Loucy (cell line): ENCODE measurements at regions not wholly inside any gene's neighbourhood (a gene's known extent, or its start where the extent isn't known, plus 50 kb on each side); places are given as distances from the start of the nearest gene placed in this dataset.

Experiments used
- H2AFZ ChIP-seq: fragments of 200-600 bp; sonication (generic); 2 replicates; pipeline ENCODE4 v1.6.0; 2016; ENCODE audit warnings: antibody characterized with exemption, mild to moderate bottlenecking, low read length, moderate library complexity
- H3F3A ChIP-seq: fragments of 200-600 bp; 2 replicates; pipeline ENCODE4 v1.6.0; 2016; ENCODE audit warnings: antibody characterized with exemption, low read depth, mild to moderate bottlenecking
- H3K27me3 ChIP-seq: fragments of 200-600 bp; sonication (generic); 2 replicates; pipeline ENCODE4 v1.6.1; 2014; ENCODE audit warnings: low read length, mild to moderate bottlenecking; ENCODE audit not compliant: insufficient read depth, poor library complexity, severe bottlenecking
- H3K36me3 ChIP-seq: fragments of 200-600 bp; sonication (generic); 2 replicates; pipeline ENCODE4 v1.6.1; 2016; ENCODE audit warnings: low read length; ENCODE audit not compliant: insufficient read depth
- H3K4me1 ChIP-seq: fragments of 200-600 bp; sonication (generic); 2 replicates; pipeline ENCODE4 v1.5.1; 2014; ENCODE audit warnings: low read length, mild to moderate bottlenecking; ENCODE audit not compliant: insufficient read depth, poor library complexity, severe bottlenecking
- H3K4me2 ChIP-seq: fragments of 200-600 bp; sonication (generic); 2 replicates; pipeline ENCODE4 v1.6.0; 2014; ENCODE audit warnings: antibody characterized with exemption, low read length, low read depth, mild to moderate bottlenecking; ENCODE audit not compliant: poor library complexity, severe bottlenecking
- H3K4me3 ChIP-seq: fragments of 200-600 bp; sonication (generic); 2 replicates; pipeline ENCODE4 v1.5.1; 2014; ENCODE audit warnings: low read length, mild to moderate bottlenecking, mixed read lengths; ENCODE audit not compliant: poor library complexity, severe bottlenecking
- H3K79me2 ChIP-seq: fragments of 200-600 bp; sonication (generic); 2 replicates; pipeline ENCODE4 v1.6.1; 2014; ENCODE audit warnings: low read length; ENCODE audit not compliant: insufficient read depth
- H3K9ac ChIP-seq: fragments of 200-600 bp; sonication (generic); 2 replicates; pipeline ENCODE4 v1.6.0; 2014; ENCODE audit warnings: mild to moderate bottlenecking, low read depth, low read length, moderate library complexity; ENCODE audit not compliant: poor library complexity, severe bottlenecking
- H3K9me2 ChIP-seq: fragments of 200-600 bp; sonication (generic); replicated peaks from 2 replicates; pipeline ENCODE4 v1.6.1; 2016; ENCODE audit warnings: low read depth, low read length, mixed read lengths
- H3K9me3 ChIP-seq: fragments of 200-600 bp; sonication (generic); 2 replicates; pipeline ENCODE4 v1.6.1; 2014; ENCODE audit warnings: mild to moderate bottlenecking, antibody characterized with exemption, low read length, low read depth; ENCODE audit not compliant: insufficient read depth
- H4K20me1 ChIP-seq: fragments of 200-600 bp; sonication (generic); 2 replicates; pipeline ENCODE4 v1.6.0; 2014; ENCODE audit warnings: antibody characterized with exemption, low read length, mild to moderate bottlenecking; ENCODE audit not compliant: insufficient read depth, poor library complexity, severe bottlenecking
- EZH2phosphoT487 ChIP-seq: fragments of 200-600 bp; IDR thresholded peaks from 2 replicates; pipeline ENCODE4 v1.6.1; 2018; ENCODE audit warnings: antibody characterized with exemption, mild to moderate bottlenecking, moderate library complexity, borderline replicate concordance
- TF ChIP-seq, protein P1 (sequence below): fragments of 200-600 bp; sonication (generic); conservative IDR thresholded peaks from 2 replicates; pipeline ENCODE4 v1.5.1; 2014; ENCODE audit warnings: mild to moderate bottlenecking, antibody characterized with exemption, low read length

DNA sequence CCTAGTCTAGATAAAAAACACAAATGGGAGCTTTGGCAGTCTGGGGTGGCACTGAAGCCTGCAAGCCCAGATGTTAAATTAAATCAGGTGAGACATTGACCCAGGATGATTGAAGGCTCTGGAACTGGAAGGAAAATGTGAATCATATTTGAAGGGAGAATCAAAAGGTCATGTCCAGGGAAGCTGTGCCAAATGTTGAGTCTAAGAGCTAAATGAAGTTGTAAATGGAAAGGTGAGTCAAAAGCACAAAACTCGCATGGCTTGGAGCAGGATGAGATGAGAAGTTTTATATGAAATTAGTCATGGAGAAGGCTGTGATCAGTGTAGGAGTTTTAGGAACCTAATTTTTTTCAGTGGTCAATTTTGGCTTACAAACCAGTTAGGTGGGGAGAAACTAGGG, 301.1 kb downstream of the BLID start:
- H3K27me3 ChIP-seq, result no peaks in the 10 kb centered on the region
- no peak overlapping the region for H3K4me2 ChIP-seq
- no peak overlapping the region for H3K9ac ChIP-seq
- no peaks in the 10 kb centered on the region for H3K9me2 ChIP-seq
- H3K4me3 ChIP-seq, result no peak overlapping the region
- no peaks in the 10 kb centered on the region for H3K79me2 ChIP-seq
- no peak for TF ChIP-seq EZH2phosphoT487
- TF ChIP-seq, protein P1, sequence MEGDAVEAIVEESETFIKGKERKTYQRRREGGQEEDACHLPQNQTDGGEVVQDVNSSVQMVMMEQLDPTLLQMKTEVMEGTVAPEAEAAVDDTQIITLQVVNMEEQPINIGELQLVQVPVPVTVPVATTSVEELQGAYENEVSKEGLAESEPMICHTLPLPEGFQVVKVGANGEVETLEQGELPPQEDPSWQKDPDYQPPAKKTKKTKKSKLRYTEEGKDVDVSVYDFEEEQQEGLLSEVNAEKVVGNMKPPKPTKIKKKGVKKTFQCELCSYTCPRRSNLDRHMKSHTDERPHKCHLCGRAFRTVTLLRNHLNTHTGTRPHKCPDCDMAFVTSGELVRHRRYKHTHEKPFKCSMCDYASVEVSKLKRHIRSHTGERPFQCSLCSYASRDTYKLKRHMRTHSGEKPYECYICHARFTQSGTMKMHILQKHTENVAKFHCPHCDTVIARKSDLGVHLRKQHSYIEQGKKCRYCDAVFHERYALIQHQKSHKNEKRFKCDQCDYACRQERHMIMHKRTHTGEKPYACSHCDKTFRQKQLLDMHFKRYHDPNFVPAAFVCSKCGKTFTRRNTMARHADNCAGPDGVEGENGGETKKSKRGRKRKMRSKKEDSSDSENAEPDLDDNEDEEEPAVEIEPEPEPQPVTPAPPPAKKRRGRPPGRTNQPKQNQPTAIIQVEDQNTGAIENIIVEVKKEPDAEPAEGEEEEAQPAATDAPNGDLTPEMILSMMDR, result no peak
- no peaks in the 10 kb centered on the region for H3K4me1 ChIP-seq
- H3K36me3 ChIP-seq, result no peaks in the 10 kb centered on the region
- no peak overlapping the region for H2AFZ ChIP-seq
- no peaks in the 10 kb centered on the region for H3K9me3 ChIP-seq
- H3F3A ChIP-seq, result no peaks in the 10 kb centered on the region
- H4K20me1 ChIP-seq, result no peaks in the 10 kb centered on the region

DNA sequence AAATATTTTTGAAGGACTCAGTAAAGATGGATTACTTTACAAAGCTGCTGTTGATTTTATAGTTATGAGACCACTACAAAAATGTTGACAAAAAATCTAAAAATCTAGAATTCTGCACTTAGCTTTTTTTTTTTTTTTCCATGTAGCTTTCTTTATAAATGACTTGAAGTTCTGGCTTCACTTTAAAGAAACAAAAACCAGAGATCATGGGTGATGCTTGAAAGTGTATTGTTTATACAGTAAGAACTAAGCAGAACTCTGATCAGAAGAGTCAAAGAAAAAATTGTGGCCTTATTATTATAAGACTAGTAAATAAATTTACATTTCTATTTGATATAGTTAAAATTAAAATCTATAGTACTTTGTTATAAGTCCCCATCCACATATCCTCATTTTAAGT, 301.7 kb downstream of the BLID start:
- H3F3A ChIP-seq, result no peaks in the 10 kb centered on the region
- H3K4me1 ChIP-seq, result no peaks in the 10 kb centered on the region
- H3K27me3 ChIP-seq, result no peaks in the 10 kb centered on the region
- no peaks in the 10 kb centered on the region for H3K79me2 ChIP-seq
- H3K4me3 ChIP-seq, result no peak overlapping the region
- H3K9me2 ChIP-seq, result no peaks in the 10 kb centered on the region
- H3K4me2 ChIP-seq, result no peak overlapping the region
- H4K20me1 ChIP-seq, result no peaks in the 10 kb centered on the region
- no peaks in the 10 kb centered on the region for H3K36me3 ChIP-seq
- no peaks in the 10 kb centered on the region for H3K9me3 ChIP-seq
- TF ChIP-seq EZH2phosphoT487, result no peak
- TF ChIP-seq, protein P1, result no peak
- no peak overlapping the region for H3K9ac ChIP-seq
- H2AFZ ChIP-seq, result no peak overlapping the region

DNA sequence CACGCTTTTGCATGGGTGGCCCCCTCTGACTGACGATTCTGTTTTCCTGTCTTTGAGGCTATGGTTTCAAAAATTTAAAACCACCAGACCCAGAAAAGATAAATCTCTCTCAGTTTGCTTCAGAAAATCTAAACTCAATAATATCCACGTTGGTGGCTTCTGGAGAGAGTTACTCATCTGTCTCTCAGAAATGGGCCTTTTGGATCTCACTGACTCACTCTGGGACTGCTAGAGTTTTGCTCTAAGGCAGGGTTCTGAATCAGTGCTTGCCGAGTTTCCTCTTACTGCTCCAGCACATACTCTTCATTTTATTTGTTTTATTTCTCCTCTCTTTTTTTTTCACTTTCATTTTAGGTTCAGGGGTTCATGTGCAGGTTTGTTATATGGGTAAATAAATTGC, 305.7 kb downstream of the BLID start:
- H3K4me2 ChIP-seq, result no peak overlapping the region
- H3K9me2 ChIP-seq, result no peaks in the 10 kb centered on the region
- no peaks in the 10 kb centered on the region for H3K9me3 ChIP-seq
- no peaks in the 10 kb centered on the region for H4K20me1 ChIP-seq
- H2AFZ ChIP-seq, result no peak overlapping the region
- no peaks in the 10 kb centered on the region for H3K4me1 ChIP-seq
- H3K36me3 ChIP-seq, result no peaks in the 10 kb centered on the region
- H3K4me3 ChIP-seq, result no peak overlapping the region
- no peaks in the 10 kb centered on the region for H3K27me3 ChIP-seq
- no peaks in the 10 kb centered on the region for H3F3A ChIP-seq
- no peaks in the 10 kb centered on the region for H3K79me2 ChIP-seq
- TF ChIP-seq EZH2phosphoT487, result no peak
- TF ChIP-seq, protein P1, result no peak
- no peak overlapping the region for H3K9ac ChIP-seq
